HCT116 (cell line): ENCODE measurements at regions not wholly inside any gene's neighbourhood (a gene's known extent, or its start where the extent isn't known, plus 50 kb on each side); places are given as distances from the start of the nearest gene placed in this dataset.

Experiments used
- ATAC-seq: fragments of 200-7000 bp; cut with Tn5 transposase; 2 replicates; pipeline ENCODE4 v1.9.1; 2020; ENCODE audit warnings: mild to moderate bottlenecking, moderate library complexity
- BruUV-seq: library from RNA; stranded (reverse); fragments of 400-500 nt; replicated peaks from 2 replicates; lab custom pipeline; 2021; lab: Mats Ljungman, UMichigan
- CTCF ChIA-PET: fragments of 300-600 bp; sonication (Branson Sonifier 250); formaldehyde crosslinking; loops from one replicate; lab custom pipeline; 2021; ENCODE audit warnings: antibody characterized with exemption; lab: Charles Lee
- POLR2A ChIA-PET: fragments of 300-600, 350-600 bp; sonication (Branson Sonifier 250); formaldehyde crosslinking; loops from one replicate; lab custom pipeline; 2021; ENCODE audit warnings: antibody characterized with exemption; lab: Charles Lee
- RAD21 ChIA-PET, 2 experiments: fragments of 300-600 bp; sonication (Branson Sonifier 250); formaldehyde crosslinking; loops; one replicate each; lab custom pipeline; 2023; ENCODE audit warnings: low total read pairs in 2 of 2; ENCODE audit not compliant: uncharacterized antibody in 2 of 2, unreplicated experiment in 2 of 2, low non-redundant PET in 1 of 2; lab: Charles Lee
- DNase-seq: peaks from one replicate; pipeline ENCODE4 v3.0.0-alpha.2; 2010; ENCODE audit warnings: low read depth, low spot score
- H2AFZ ChIP-seq: fragments of 200-600 bp; shearing (Covaris generic), sonication (generic); 2 replicates; pipeline ENCODE4 v1.6.1; 2017; ENCODE audit warnings: low read depth, mixed run types, mixed read lengths, antibody characterized with exemption, low read length; ENCODE audit not compliant: poor library complexity, severe bottlenecking
- H3K27ac ChIP-seq: 2 replicates; pipeline ENCODE4 v1.5.1; 2012; ENCODE audit warnings: low read depth, low read length
- H3K27me3 ChIP-seq: fragments of 200-600 bp; sonication (generic); 2 replicates; pipeline ENCODE4 v1.6.1; 2016; ENCODE audit warnings: mixed run types, low read length, mixed read lengths; ENCODE audit not compliant: insufficient read depth
- H3K36me3 ChIP-seq, 2 experiments: fragments of 200-500 bp in 1 of 2; fragments of 200-600 bp in 1 of 2; sonication (Bioruptor generic) in 1 of 2; sonication (generic) in 1 of 2; 2 replicates each; pipeline versions ENCODE4 v1.5.1 to v1.6.1; 2014 to 2016; ENCODE audit warnings: low read length in 2 of 2, inconsistent platforms in 1 of 2, mixed read lengths in 1 of 2, mixed run types in 1 of 2; ENCODE audit not compliant: insufficient read depth in 2 of 2, control insufficient read depth in 1 of 2
- H3K4me1 ChIP-seq, 2 experiments: fragments of 200-600 bp in 1 of 2; sonication (generic) in 1 of 2; 2 replicates each; pipeline versions ENCODE4 v1.5.1 to v1.6.1; 2012 to 2017; ENCODE audit warnings: low read length in 2 of 2, inconsistent platforms in 1 of 2, mild to moderate bottlenecking in 1 of 2, mixed read lengths in 1 of 2, mixed run types in 1 of 2, moderate library complexity in 1 of 2; ENCODE audit not compliant: insufficient read depth in 2 of 2, control insufficient read depth in 1 of 2
- H3K4me2 ChIP-seq: fragments of 200-600 bp; sonication (generic); 2 replicates; pipeline ENCODE4 v1.6.1; 2017; ENCODE audit warnings: mixed run types, low read length, mixed read lengths
- H3K4me3 ChIP-seq, 2 experiments: fragments of 200-600 bp in 1 of 2; sonication (generic) in 1 of 2; replicated peaks in 1 of 2; 2 replicates each; pipeline ENCODE4 v1.5.1; 2011 to 2016; ENCODE audit warnings: low read length in 2 of 2, control low read depth in 1 of 2, low read depth in 1 of 2, mild to moderate bottlenecking in 1 of 2, mixed read lengths in 1 of 2, mixed run types in 1 of 2
- H3K79me2 ChIP-seq: fragments of 200-600 bp; sonication (generic); 2 replicates; pipeline ENCODE4 v1.6.1; 2017; ENCODE audit warnings: mild to moderate bottlenecking, mixed run types, low read length, moderate library complexity, mixed read lengths; ENCODE audit not compliant: insufficient read depth
- H3K9ac ChIP-seq: fragments of 200-600 bp; sonication (generic); 2 replicates; pipeline ENCODE4 v1.6.1; 2016; ENCODE audit warnings: low read length, mixed read lengths
- H3K9me2 ChIP-seq: fragments of 200-600 bp; sonication (generic), shearing (Covaris generic); 2 replicates; pipeline ENCODE4 v1.6.1; 2017; ENCODE audit warnings: mixed run types, mild to moderate bottlenecking, moderate library complexity; ENCODE audit not compliant: insufficient read depth
- H3K9me3 ChIP-seq, 2 experiments: fragments of 200-500 bp in 1 of 2; fragments of 200-600 bp in 1 of 2; sonication (Bioruptor generic) in 1 of 2; sonication (generic) in 1 of 2; 2 replicates each; pipeline ENCODE4 v1.6.1; 2014 to 2017; ENCODE audit warnings: low read length in 2 of 2, mixed read lengths in 2 of 2, inconsistent platforms in 1 of 2, low read depth in 1 of 2, mild to moderate bottlenecking in 1 of 2, mixed run types in 1 of 2, moderate library complexity in 1 of 2; ENCODE audit not compliant: control insufficient read depth in 1 of 2, insufficient read depth in 1 of 2
- H4K20me1 ChIP-seq: fragments of 200-600 bp; sonication (generic), shearing (Covaris generic); 2 replicates; pipeline ENCODE4 v1.6.1; 2017; ENCODE audit warnings: mixed run types, mild to moderate bottlenecking, moderate library complexity; ENCODE audit not compliant: insufficient read depth
- CBX3 ChIP-seq: IDR thresholded peaks from 2 replicates; pipeline ENCODE4 v1.6.1; 2012; ENCODE audit warnings: low read depth
- EZH2phosphoT487 ChIP-seq: fragments of 200-600 bp; IDR thresholded peaks from 2 replicates; pipeline ENCODE4 v1.6.1; 2018; ENCODE audit warnings: antibody characterized with exemption, borderline replicate concordance
- FOSL1 ChIP-seq: IDR thresholded peaks from 2 replicates; pipeline ENCODE4 v1.6.1; 2012; ENCODE audit warnings: low read depth
- JUND ChIP-seq: IDR thresholded peaks from 2 replicates; pipeline ENCODE4 v1.6.1; 2012
- POLR2A ChIP-seq: IDR thresholded peaks from 2 replicates; pipeline ENCODE4 v1.7.0; 2011; ENCODE audit warnings: borderline replicate concordance; ENCODE audit not compliant: insufficient read depth, insufficient read length; ENCODE audit errors: extremely low read depth
- POLR2AphosphoS5 ChIP-seq: IDR thresholded peaks from 2 replicates; pipeline ENCODE4 v1.6.1; 2011; ENCODE audit warnings: mild to moderate bottlenecking, low read depth, low read length, moderate library complexity
- RAD21 ChIP-seq: IDR thresholded peaks from 2 replicates; pipeline ENCODE4 v1.6.1; 2012; ENCODE audit warnings: low read depth, mild to moderate bottlenecking
- SIN3A ChIP-seq: IDR thresholded peaks from 2 replicates; pipeline ENCODE4 v1.6.1; 2012; ENCODE audit warnings: low read depth
- SP1 ChIP-seq: IDR thresholded peaks from 2 replicates; pipeline ENCODE4 v1.6.1; 2012; ENCODE audit warnings: low read depth
- TCF7L2 ChIP-seq: IDR thresholded peaks from 2 replicates; pipeline ENCODE4 v1.7.0; 2011; ENCODE audit warnings: borderline replicate concordance, inconsistent platforms; ENCODE audit not compliant: insufficient read depth, insufficient read length; ENCODE audit errors: extremely low read depth
- ZBTB33 ChIP-seq: IDR thresholded peaks from 2 replicates; pipeline ENCODE4 v1.6.1; 2011; ENCODE audit warnings: mild to moderate bottlenecking, low read length, moderate library complexity; ENCODE audit not compliant: insufficient replicate concordance; ENCODE audit errors: extremely low read depth
- intact Hi-C: fragments of 100-400 bp; cut with micrococcal nuclease; formaldehyde crosslinking; loops from 2 replicates; pipeline ENCODE4 v1.10.0; 2022
- TF ChIP-seq, protein P1 (sequence below), 3 experiments: fragments of 200-600 bp in 1 of 3; sonication (generic) in 1 of 3; IDR thresholded peaks in 2 of 3; conservative IDR thresholded peaks in 1 of 3; 2 replicates each; pipeline ENCODE4 v1.5.1; 2012 to 2017; ENCODE audit warnings: low read depth in 2 of 3, low read length in 2 of 3, antibody characterized with exemption in 1 of 3, borderline replicate concordance in 1 of 3, control low read depth in 1 of 3, mild to moderate bottlenecking in 1 of 3, mixed read lengths in 1 of 3, mixed run types in 1 of 3, moderate library complexity in 1 of 3; ENCODE audit not compliant: insufficient read depth in 1 of 3
- TF ChIP-seq, protein P2 (sequence below): IDR thresholded peaks from 2 replicates; pipeline ENCODE4 v1.6.1; 2012; ENCODE audit warnings: low read depth

GRCh38 chr2:226611944-226612318, 187.7 kb downstream of the IRS1 start (continued):
- TF ChIP-seq, protein P1, sequence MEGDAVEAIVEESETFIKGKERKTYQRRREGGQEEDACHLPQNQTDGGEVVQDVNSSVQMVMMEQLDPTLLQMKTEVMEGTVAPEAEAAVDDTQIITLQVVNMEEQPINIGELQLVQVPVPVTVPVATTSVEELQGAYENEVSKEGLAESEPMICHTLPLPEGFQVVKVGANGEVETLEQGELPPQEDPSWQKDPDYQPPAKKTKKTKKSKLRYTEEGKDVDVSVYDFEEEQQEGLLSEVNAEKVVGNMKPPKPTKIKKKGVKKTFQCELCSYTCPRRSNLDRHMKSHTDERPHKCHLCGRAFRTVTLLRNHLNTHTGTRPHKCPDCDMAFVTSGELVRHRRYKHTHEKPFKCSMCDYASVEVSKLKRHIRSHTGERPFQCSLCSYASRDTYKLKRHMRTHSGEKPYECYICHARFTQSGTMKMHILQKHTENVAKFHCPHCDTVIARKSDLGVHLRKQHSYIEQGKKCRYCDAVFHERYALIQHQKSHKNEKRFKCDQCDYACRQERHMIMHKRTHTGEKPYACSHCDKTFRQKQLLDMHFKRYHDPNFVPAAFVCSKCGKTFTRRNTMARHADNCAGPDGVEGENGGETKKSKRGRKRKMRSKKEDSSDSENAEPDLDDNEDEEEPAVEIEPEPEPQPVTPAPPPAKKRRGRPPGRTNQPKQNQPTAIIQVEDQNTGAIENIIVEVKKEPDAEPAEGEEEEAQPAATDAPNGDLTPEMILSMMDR (IDR thresholded peaks at IDR 0.05 in 2 of 3, conservative IDR thresholded peaks at IDR 0.05 in 1 of 3; ENCODE audit: borderline replicate concordance in 1 of 3, insufficient read depth in 1 of 3, low read depth in 2 of 3, low read length in 2 of 3): no peak

- Histone ChIP-seq H3K9me3 (no peaks in the 10 kb centered on the region), H4K20me1 (no peaks in the 10 kb centered on the region), H3K36me3 (peaks cover 2 to 39% of the 10 kb centered on the region in 2 experiments; a peak in 3 of 4 replicates), H3K4me3 (no peak overlapping the region), H3K27me3 (no peaks in the 10 kb centered on the region), H3K27ac (peak overlapping the region; percentile 96), H3K9me2 (no peaks in the 10 kb centered on the region), H3K4me1 (peaks cover 43 to 57% of the 10 kb centered on the region in 2 experiments), H3K4me2 (peak overlapping the region; percentile 53), H3K9ac (peak overlapping the region; percentile 53), H3K79me2 (no peaks in the 10 kb centered on the region), H2AFZ (no peak overlapping the region)
- TF ChIP-seq SP1 (peak; percentile 73), EZH2phosphoT487 (no peak), POLR2AphosphoS5 (no peak; the same call in 1 of the 2 replicates), FOSL1 (peak; percentile 46; the same call in 1 of the 2 replicates), TCF7L2 (peak; percentile 85), POLR2A (peak; percentile 55), RAD21 (peak; percentile 28), ZBTB33 (no peak), CBX3 (peak; percentile 63; the same call in 1 of the 2 replicates), SIN3A (0 out of 2 replicates have a peak, but pooled peaks have one; percentile 27), JUND (peak; percentile 55; the same call in 1 of the 2 replicates)
- TF ChIP-seq, protein P2, sequence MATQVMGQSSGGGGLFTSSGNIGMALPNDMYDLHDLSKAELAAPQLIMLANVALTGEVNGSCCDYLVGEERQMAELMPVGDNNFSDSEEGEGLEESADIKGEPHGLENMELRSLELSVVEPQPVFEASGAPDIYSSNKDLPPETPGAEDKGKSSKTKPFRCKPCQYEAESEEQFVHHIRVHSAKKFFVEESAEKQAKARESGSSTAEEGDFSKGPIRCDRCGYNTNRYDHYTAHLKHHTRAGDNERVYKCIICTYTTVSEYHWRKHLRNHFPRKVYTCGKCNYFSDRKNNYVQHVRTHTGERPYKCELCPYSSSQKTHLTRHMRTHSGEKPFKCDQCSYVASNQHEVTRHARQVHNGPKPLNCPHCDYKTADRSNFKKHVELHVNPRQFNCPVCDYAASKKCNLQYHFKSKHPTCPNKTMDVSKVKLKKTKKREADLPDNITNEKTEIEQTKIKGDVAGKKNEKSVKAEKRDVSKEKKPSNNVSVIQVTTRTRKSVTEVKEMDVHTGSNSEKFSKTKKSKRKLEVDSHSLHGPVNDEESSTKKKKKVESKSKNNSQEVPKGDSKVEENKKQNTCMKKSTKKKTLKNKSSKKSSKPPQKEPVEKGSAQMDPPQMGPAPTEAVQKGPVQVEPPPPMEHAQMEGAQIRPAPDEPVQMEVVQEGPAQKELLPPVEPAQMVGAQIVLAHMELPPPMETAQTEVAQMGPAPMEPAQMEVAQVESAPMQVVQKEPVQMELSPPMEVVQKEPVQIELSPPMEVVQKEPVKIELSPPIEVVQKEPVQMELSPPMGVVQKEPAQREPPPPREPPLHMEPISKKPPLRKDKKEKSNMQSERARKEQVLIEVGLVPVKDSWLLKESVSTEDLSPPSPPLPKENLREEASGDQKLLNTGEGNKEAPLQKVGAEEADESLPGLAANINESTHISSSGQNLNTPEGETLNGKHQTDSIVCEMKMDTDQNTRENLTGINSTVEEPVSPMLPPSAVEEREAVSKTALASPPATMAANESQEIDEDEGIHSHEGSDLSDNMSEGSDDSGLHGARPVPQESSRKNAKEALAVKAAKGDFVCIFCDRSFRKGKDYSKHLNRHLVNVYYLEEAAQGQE: no peak
- no peak for DNase-seq
- RAD21 ChIA-PET: interaction anchor here (0.6 to 1.3 kb wide), 2 partner anchors 39 kb away, joined by 3 read pairs; no protein-coding TSS in a partner anchor
- CTCF ChIA-PET: no interaction called here
- BruUV-seq: TSS peak; percentile 81
- POLR2A ChIA-PET: interaction anchor here (0.7 to 1.7 kb wide), 9 partner anchors 8 to 496 kb away, joined by 3 to 10 read pairs (median 3); partner anchors contain the start of gene IRS1
- intact Hi-C loops: loop anchor here (2.0 to 10.0 kb wide), 2 partner anchors 191 to 397 kb away; no protein-coding TSS in a partner anchor
- peak; percentile 69 for ATAC-seq
These were observed 188.2 kb downstream of the IRS1 start for GRCh38 chr2:226611196-226611943.
